Renal cortex interstitium (tissue), 11 donors: ENCODE measurements at regions not wholly inside any gene's neighbourhood (a gene's known extent, or its start where the extent isn't known, plus 50 kb on each side); places are given as distances from the start of the nearest gene placed in this dataset.

Source experiments
- DNase-seq, 11 donors: peaks; one replicate each; pipeline ENCODE4 v3.0.0-alpha.2; 2013; ENCODE audit warnings: low read depth in 9 of 11, low spot score in 4 of 11; ENCODE audit errors: extremely low read depth in 1 of 11

GRCh38 chr2:145740302-145740701, 1220.4 kb upstream of the ZEB2 start:
- DNase-seq: no peak

DNA sequence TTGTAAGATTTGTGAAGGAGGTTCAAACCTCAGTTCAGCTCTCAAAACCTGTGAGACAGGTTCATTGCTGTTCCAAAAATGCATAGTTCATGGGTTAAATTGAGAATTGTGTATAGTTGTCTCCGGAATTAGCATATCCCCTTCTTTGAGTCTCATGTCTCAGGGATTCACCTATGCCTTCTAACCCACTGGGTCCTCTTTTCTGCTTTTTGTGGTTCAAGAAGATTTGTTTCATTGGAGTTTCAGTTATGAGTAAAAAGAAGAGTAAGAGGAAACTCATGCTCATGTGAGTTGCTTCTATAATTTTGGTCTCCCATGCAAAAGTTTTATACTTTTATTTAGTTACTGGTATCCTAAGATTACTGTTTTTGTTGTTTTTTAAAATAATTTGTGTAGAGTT, 1219.8 kb upstream of the ZEB2 start:
- DNase-seq: no peak

- no peak for DNase-seq
Observed at GRCh38 chr2:145736871-145737270, 1217.0 kb upstream of the ZEB2 start.

DNA sequence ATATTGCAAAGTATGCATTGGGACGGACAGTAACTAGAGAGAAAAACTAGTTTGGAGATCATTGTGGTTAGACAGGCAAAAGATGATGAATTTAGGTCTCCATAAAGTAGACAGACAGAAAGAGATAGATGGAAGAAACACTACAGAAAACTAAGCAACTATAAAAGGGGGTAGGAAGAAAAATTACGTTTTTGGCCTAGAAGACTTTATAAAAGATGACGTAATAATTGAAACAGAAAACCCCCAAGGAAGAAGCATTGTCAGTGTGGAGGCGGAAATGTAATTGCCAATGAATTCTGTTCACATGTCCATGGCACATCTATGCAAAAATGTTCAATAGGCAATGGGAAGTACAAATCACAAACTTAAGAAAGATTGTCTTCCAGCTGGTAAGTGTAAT, 1211.5 kb upstream of the ZEB2 start:
- DNase-seq: no peak

GRCh38 chr2:145729993-145730770, 1210.3 kb upstream of the ZEB2 start:
- no peak for DNase-seq

- DNase-seq: no peak
Observed at GRCh38 chr2:145729481-145729880, 1209.6 kb upstream of the ZEB2 start.

GRCh38 chr2:145728511-145728910, 1208.6 kb upstream of the ZEB2 start:
- no peak for DNase-seq

DNA sequence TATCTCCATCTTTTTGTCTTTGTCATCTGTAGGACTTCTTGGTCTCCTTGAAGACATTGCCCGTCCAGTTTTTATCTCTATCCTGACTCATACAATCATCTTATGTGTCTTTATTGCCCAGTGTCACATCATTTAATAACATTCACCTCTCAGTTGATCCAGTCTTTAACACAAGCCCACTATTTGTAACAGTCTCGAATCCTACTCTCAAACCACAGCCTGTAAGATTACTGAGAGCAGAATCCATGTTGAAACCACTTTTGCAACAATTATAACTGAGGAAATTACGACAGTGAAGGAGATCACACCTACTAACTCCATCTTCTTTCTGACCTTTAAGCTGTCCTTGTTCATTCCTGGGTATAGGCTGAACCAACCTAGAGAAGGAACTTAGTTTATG, 1206.0 kb upstream of the ZEB2 start:
- no peak for DNase-seq

DNA sequence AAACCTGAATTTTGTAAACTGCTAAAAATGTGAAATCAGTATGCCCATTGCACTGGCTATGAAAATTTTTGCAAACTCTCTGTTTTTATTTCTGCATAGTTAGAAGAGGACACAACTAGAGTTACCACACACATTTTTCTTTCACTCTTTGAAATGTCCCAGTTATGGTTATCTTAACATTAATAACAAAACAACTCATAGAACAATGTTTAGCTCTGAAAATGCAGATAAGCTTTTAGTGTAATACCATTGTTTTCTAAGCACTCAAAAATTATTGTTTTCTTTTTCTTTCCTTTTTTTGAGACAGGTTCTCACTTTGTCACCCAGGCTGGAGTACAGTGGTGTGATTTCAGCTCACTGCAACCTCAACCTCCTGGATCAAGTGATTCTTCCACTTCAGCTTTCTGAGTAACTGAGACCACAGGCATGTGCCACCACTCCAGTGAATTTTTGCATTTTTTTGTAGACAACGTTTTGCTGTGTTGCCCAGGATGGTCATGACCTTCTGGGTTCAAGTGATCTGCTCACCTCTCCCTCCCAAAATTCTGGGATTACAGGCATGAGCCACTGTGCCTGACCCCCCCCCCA, 1204.5 kb upstream of the ZEB2 start:
- no peak for DNase-seq

GRCh38 chr2:145723872-145724271, 1204.0 kb upstream of the ZEB2 start:
- DNase-seq: no peak

- no peak for DNase-seq
Observed at GRCh38 chr2:145721681-145722080, 1201.8 kb upstream of the ZEB2 start.

DNA sequence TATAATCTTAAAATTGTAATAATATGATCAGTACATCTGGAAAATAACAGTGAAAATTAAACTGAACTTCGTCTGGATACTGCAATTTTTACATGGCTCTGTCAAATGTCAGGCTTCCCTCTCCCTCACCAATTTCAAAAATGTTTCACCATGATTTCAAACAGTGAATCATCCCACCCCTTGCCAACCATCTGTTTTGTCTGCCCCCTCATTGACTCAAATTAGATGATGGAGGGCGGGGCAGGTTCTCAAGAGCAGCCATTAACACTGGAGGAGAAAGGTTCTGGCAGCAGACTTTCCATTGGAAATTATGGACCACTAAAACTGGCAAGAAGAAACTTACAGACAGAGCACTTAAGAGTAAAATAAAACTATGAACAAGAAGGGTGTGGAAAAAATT, 1195.7 kb upstream of the ZEB2 start:
- no peak for DNase-seq

DNA sequence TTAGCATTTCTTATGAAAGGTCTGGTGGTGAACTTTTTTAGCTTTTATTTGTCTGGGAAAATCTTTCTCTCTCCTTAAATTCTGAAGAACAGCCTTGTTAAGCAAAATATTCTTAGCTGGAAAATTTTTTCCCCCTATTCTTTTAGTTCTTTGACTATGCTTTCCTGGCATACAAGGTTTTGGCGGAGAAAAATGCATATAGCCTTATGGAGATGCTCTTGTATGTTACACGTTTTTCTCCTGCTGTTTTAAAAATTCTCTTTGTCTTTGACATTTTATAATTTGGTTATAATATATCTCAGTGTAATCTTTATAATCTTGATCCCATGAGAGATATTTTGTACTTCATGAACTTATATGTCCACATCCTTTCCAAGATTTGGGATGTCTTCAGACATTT, 1190.4 kb upstream of the ZEB2 start:
- no peak for DNase-seq

- DNase-seq: no peak
Observed at GRCh38 chr2:145702305-145702704, 1182.4 kb upstream of the ZEB2 start.

DNA sequence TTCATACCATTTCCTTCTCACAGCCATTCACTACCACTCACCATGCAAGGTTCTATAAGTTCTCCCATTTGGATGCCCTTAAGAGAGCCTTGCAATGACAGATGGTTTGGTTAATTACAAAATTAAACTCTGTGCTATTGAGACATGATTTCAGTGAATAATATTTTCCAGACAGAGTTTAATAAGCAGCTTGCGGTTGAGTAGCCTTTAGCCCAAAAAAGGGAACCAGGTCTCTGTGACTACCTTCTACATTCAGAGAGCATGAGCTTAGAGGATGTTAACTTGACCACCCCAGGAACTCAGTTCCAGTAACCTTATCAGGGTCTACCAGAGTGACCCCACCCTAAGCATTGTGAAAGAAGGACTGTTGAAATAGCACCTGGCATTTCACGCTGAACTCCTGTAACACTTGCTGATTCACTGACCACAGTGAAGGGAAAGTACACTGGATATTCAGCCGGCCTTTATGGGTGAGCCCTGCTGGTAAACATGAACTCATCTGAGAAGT, 1173.1 kb upstream of the ZEB2 start:
- DNase-seq: no peak

DNA sequence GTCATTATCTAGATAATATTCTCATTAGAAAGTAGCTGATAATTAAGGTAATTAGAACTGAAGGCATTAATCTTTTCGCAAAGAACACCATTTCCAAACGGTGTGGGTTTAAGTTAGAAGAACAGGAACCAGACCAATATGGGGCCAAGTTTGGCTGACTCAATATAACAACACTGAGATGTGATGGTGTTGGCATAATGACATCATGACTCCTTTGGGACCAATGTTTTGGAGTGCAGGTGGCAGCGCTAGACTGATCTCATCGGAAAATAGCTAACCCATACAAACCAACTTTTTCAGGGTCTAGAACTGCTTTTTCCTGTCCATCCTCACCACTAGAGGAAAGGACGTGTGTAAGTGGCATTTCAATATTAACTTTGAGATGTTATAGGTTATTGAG, 1171.7 kb upstream of the ZEB2 start:
- DNase-seq: no peak

- no peak for DNase-seq
Observed at GRCh38 chr2:145690183-145690778, 1170.4 kb upstream of the ZEB2 start.

DNA sequence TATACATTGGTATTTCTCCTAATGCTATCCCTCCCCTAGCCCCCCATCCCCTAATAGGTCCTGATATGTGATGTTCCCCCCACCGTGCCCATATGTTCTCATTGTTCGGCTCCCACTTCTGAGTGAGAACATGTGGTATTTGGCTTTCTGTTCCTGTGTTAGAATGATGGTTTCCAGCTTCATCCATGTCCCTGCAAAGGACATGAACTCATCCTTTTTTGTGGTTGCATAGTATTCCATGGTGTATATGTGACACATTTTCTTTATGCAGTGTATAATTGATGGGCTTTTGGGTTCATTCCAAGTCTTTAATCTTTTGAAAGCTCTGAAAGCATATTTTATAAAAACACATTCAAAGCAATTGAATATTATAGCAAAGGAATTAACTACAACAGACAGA, 1169.4 kb upstream of the ZEB2 start:
- no peak for DNase-seq

- DNase-seq: no peak
Observed at GRCh38 chr2:145688156-145688555, 1168.2 kb upstream of the ZEB2 start.

- DNase-seq: peak in 1 of 11 donors; percentile 5
Observed at GRCh38 chr2:145687442-145688134, 1167.7 kb upstream of the ZEB2 start.
